ENCODE measurements at regions not wholly inside any gene's neighbourhood (a gene's known extent, or its start where the extent isn't known, plus 50 kb on each side); places are given as distances from the start of the nearest gene placed in this dataset.

DNA sequence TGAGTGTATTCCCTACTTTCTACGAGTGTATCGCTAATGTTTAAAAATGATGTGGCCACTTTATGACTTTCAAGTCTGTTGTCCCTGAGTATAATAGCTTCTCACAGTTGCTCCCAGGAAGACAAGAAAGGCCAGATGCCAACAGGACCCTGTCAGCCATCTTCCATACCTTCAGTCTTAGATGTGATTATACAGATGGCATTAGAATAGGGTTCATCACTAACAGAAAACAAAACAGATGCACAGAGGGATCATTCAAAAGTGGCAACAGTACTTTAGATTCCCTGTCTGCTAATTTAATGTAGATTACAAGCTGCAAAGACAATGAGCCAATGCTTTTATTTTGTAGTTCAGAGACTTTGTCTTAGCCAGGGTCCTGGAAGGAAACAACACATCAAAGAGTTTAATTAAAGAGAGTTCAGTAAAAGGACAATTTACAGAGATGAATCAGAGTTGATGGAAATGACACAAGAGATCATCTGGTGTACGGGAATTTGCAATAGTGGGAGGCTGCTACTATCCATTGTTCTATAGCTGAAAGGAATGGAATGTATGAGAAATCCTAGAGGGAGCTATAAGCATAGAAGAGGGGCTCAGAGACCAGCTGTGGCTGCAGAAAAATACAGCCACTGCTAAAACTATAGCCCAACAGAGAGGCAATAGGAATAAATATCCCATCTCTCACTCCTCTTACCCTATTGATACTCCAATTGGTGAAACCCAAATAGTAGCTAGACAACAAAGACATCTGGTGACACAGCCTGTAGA, 393.7 kb upstream of the SMC2 start:
- no peaks in the 10 kb centered on the region for H3K27me3 Mint-ChIP-seq (ENCODE audit: insufficient read depth)

DNA sequence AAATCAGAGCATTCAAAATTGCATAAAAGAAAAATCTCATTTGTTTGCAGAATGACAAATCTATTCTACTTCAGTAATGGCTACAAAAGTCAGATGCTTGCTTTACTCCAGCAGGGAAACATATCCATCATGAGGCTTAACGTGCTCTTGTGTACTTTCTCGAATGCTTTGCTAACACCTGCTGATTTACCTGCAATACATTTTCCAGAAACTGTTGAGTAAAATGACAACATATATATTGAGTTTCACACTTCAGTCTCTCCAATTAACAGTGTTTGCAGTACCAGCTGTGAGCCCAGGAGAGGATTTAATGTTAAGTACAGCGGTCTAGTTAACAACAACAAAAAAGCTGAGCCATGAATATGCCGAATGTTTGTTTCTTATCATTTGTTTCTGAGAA, 391.5 kb upstream of the SMC2 start:
- intact Hi-C loops (cut with micrococcal nuclease), result no loop called here
- Mint-ChIP-seq H3K27me3 (ENCODE audit: insufficient read depth) (no peaks in the 10 kb centered on the region), H3K4me3 (no peak overlapping the region), H3K9me3 (no peaks in the 10 kb centered on the region), H3K36me3 (ENCODE audit: low read depth) (no peaks in the 10 kb centered on the region), H3K27ac (no peak overlapping the region), H3K4me1 (ENCODE audit: low read depth) (no peaks in the 10 kb centered on the region)
- no peak for DNase-seq (ENCODE audit: low spot score)

More for the DNA sequence above, 393.7 kb upstream of the SMC2 start:
- DNase-seq (ENCODE audit: low spot score), result no peak
- intact Hi-C loops (cut with micrococcal nuclease), result no loop called here
- Mint-ChIP-seq H3K4me1 (ENCODE audit: low read depth) (no peaks in the 10 kb centered on the region), H3K27ac (no peak overlapping the region), H3K36me3 (ENCODE audit: low read depth) (no peaks in the 10 kb centered on the region), H3K9me3 (no peaks in the 10 kb centered on the region), H3K4me3 (no peak overlapping the region)

DNA sequence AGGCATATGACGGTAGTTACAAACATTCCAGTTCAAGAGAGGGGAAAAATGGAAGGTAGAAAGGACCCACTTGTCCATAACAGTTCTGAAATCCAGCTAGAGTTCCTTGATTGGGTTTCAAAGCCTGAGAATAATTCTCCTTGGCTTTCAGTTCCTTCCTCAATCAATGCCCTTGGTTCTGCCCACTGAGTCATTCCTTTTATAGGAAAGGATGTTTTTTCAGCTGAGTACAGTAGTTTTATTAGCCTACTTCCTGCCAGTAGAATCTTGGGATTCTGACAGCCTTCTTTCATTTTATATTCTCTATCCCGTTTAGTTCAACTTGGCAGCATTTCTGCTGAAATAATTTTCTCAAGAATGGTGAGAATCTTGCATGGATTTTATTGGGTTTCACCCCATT, 386.9 kb upstream of the SMC2 start:
- H3K36me3 Mint-ChIP-seq (ENCODE audit: low read depth), result no peaks in the 10 kb centered on the region
- no peak overlapping the region for H3K4me3 Mint-ChIP-seq
- H3K27me3 Mint-ChIP-seq (ENCODE audit: insufficient read depth), result no peaks in the 10 kb centered on the region
- no peaks in the 10 kb centered on the region for H3K4me1 Mint-ChIP-seq (ENCODE audit: low read depth)
- no peak for DNase-seq (ENCODE audit: low spot score)
- H3K9me3 Mint-ChIP-seq, result peaks cover 4% of the 10 kb centered on the region
- intact Hi-C loops (cut with micrococcal nuclease), result no loop called here
- H3K27ac Mint-ChIP-seq, result no peak overlapping the region

DNA sequence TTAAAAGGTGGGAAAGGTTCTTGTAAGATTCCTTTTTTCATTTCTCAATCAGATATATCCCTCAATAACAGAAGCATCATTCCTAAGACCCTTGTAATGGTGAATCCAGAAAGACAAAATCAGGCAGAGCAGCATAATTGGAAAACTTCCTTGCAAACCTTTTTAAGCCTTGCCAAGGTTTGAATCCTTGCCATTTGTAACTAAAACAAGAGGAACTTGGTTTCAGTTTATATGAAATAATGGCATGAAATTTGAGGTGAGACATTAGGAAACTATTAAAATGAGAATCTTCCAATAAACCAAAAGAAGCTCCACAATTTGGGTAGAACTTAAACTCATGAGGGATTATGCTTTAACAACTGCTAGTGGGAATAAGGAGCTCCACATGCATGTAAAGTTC, 384.7 kb upstream of the SMC2 start:
- Mint-ChIP-seq H3K27me3 (ENCODE audit: insufficient read depth) (no peaks in the 10 kb centered on the region), H3K27ac (no peak overlapping the region), H3K4me1 (ENCODE audit: low read depth) (no peaks in the 10 kb centered on the region), H3K9me3 (peaks cover 4% of the 10 kb centered on the region), H3K4me3 (no peak overlapping the region), H3K36me3 (ENCODE audit: low read depth) (no peaks in the 10 kb centered on the region)
- intact Hi-C loops (cut with micrococcal nuclease), result no loop called here
- DNase-seq (ENCODE audit: low spot score), result no peak

DNA sequence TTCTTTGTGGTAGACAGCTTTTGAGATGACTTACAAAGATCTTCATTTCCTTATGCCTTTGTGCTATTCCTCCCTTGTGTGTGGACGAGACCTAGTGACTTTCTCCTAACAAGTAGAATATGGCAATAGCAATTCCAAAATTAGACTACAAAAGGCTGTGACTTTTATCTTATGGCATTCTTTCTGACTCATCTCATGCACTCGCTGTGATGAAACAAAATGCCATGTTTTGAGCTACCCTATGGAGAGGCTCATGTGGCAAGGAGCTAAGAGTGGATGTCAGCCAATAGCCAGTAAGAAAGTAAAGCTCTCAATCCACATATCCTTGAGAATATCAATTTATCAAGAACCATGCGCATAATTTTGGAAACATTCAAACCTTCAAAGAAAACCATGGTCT, 380.5 kb upstream of the SMC2 start:
- H3K27me3 Mint-ChIP-seq (ENCODE audit: insufficient read depth), result no peaks in the 10 kb centered on the region
- H3K9me3 Mint-ChIP-seq, result peaks cover 8% of the 10 kb centered on the region
- H3K4me1 Mint-ChIP-seq (ENCODE audit: low read depth), result no peaks in the 10 kb centered on the region
- no peak overlapping the region for H3K4me3 Mint-ChIP-seq
- no peak for DNase-seq (ENCODE audit: low spot score)
- no peak overlapping the region for H3K27ac Mint-ChIP-seq
- H3K36me3 Mint-ChIP-seq (ENCODE audit: low read depth), result no peaks in the 10 kb centered on the region
- intact Hi-C loops (cut with micrococcal nuclease), result no loop called here

DNA sequence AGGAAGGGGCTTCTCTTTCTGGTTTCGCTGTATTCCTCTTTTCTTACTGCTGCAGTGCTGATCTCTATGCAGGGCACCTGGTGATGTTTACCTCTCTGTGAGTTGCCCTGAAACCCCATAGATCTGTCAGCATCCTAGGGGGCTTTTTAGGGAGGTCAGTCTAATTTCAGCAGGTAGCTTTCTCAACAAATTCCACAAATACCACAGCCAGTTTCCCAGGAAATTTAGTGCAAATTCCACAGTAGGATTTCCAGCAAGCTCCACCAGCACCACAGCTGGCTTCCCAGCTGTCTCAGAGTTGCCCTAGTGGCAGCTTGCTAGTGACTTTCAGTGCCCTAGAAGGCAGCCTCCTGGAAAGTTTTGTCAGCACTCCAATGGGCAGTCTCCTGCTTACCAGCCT, 379.1 kb upstream of the SMC2 start:
- H3K4me1 Mint-ChIP-seq (ENCODE audit: low read depth), result no peaks in the 10 kb centered on the region
- no peak overlapping the region for H3K27ac Mint-ChIP-seq
- H3K27me3 Mint-ChIP-seq (ENCODE audit: insufficient read depth), result no peaks in the 10 kb centered on the region
- no peak for DNase-seq (ENCODE audit: low spot score)
- no peaks in the 10 kb centered on the region for H3K36me3 Mint-ChIP-seq (ENCODE audit: low read depth)
- intact Hi-C loops (cut with micrococcal nuclease), result no loop called here
- H3K9me3 Mint-ChIP-seq, result peaks cover 8% of the 10 kb centered on the region
- H3K4me3 Mint-ChIP-seq, result no peak overlapping the region

DNA sequence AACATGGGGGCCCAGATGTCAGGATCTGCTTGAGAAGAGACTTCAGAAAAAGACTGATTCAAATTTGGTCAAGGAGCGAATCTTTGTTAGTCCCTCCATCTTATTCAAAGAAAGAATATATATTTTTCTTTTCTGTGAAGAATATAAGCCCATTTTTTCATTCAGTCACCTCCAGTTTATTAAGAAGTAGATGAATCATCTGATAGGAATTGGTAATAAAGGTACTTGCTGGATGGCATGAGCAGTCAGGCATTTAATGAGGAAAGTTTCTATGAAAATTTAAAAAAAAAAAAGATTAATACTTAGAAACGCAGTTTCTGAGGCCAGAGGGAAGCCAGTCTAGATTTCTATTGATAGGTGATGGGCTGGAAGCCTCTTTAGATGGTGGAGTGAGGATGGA, 373.1 kb upstream of the SMC2 start:
- intact Hi-C loops (cut with micrococcal nuclease), result no loop called here
- no peaks in the 10 kb centered on the region for H3K36me3 Mint-ChIP-seq (ENCODE audit: low read depth)
- H3K4me1 Mint-ChIP-seq (ENCODE audit: low read depth), result no peaks in the 10 kb centered on the region
- no peak overlapping the region for H3K27ac Mint-ChIP-seq
- no peaks in the 10 kb centered on the region for H3K27me3 Mint-ChIP-seq (ENCODE audit: insufficient read depth)
- no peak overlapping the region for H3K4me3 Mint-ChIP-seq
- H3K9me3 Mint-ChIP-seq, result peaks cover 3% of the 10 kb centered on the region
- no peak for DNase-seq (ENCODE audit: low spot score)

DNA sequence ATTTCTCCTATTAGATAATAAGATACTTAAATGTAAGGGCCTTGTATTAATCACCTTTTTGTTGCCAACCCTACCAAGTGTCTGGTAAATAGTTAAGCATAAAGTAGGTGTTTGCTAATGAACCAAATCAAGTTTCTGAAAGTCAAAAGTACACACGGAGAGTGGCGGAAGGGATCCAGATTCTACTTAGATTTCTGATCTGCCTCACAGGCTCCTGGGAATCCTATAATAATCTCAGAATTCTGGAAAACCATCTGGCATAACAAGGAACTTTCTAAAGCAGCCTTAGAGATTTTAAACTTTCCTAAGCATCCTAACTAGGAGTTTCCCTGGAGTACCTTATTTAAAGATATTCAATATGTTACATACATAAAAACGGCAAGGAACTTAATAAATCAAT, 363.2 kb upstream of the SMC2 start:
- Mint-ChIP-seq H3K4me1 (ENCODE audit: low read depth) (no peaks in the 10 kb centered on the region), H3K27me3 (ENCODE audit: insufficient read depth) (no peaks in the 10 kb centered on the region)

DNA sequence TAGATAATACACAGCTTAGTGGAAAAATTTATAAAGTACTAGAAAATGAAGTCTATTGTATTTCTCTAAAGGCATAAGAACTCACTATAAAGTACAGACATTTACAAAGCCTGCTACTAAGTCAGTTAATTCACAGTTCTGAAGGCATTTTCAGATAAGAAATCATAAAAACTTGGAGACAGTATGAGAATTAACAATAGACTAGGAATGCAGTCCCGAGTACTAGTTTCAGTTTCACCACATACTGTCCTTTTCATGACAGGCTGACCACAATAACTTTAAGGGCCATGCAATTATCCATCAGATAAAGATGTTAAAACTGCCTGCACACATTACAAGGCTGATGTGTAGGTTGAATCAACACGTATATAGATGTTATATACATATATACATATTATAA, 362.6 kb upstream of the SMC2 start:
- intact Hi-C loops (cut with micrococcal nuclease), result no loop called here
- Mint-ChIP-seq H3K27me3 (ENCODE audit: insufficient read depth) (no peaks in the 10 kb centered on the region), H3K9me3 (no peaks in the 10 kb centered on the region), H3K36me3 (ENCODE audit: low read depth) (no peaks in the 10 kb centered on the region), H3K4me1 (ENCODE audit: low read depth) (no peaks in the 10 kb centered on the region), H3K27ac (no peak overlapping the region), H3K4me3 (no peak overlapping the region)
- no peak for DNase-seq (ENCODE audit: low spot score)

More for the DNA sequence above, 363.2 kb upstream of the SMC2 start:
- intact Hi-C loops (cut with micrococcal nuclease), result no loop called here
- no peak for DNase-seq (ENCODE audit: low spot score)
- Mint-ChIP-seq H3K9me3 (no peaks in the 10 kb centered on the region), H3K4me3 (no peak overlapping the region), H3K27ac (no peak overlapping the region), H3K36me3 (ENCODE audit: low read depth) (no peaks in the 10 kb centered on the region)

DNA sequence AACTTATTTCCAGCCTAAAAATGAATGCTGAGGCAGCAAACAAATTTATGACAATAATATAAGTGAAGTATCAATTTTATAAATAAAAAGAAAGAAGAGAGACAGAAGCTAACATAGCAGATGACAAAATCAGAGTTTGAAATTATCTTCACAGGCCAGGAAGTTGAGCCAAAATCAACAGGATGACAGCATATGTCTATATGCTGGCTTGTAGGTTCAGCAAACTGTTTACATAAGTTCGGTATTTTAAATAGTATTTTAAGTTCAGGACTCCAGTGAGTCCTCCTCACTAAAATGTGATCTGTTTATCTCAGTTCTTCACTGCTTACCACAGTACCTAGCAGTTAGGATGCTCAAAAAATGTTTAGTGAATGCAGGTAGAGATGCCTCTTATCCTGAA, 359.6 kb upstream of the SMC2 start:
- Mint-ChIP-seq H3K27me3 (ENCODE audit: insufficient read depth) (no peaks in the 10 kb centered on the region), H3K4me1 (ENCODE audit: low read depth) (no peaks in the 10 kb centered on the region), H3K36me3 (ENCODE audit: low read depth) (no peaks in the 10 kb centered on the region), H3K4me3 (no peak overlapping the region), H3K9me3 (no peaks in the 10 kb centered on the region), H3K27ac (no peak overlapping the region)
- no peak for DNase-seq (ENCODE audit: low spot score)
- intact Hi-C loops (cut with micrococcal nuclease), result no loop called here

DNA sequence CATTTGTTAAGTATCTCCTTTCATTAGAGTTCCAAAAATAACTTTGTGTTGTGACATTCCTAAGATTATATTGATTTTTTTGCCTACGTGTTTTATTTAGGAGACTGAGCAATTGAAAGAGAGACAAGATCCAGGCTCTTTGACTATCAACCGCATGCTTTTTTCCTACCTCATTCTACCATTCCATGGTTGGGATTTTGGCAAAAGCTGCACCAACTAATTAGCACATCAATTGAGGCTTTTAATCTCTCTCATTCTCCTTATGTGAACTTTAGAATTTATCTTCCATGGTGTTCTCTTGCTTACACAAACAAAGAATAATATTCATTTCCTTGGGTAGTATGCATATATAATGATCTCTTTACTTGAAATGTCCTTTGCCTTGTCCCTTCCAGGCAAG, 338.7 kb upstream of the SMC2 start:
- intact Hi-C loops (cut with micrococcal nuclease), result no loop called here
- no peak for DNase-seq (ENCODE audit: low spot score)
- H3K27ac Mint-ChIP-seq, result no peak overlapping the region
- H3K4me3 Mint-ChIP-seq, result no peak overlapping the region
- no peaks in the 10 kb centered on the region for H3K36me3 Mint-ChIP-seq (ENCODE audit: low read depth)
- no peaks in the 10 kb centered on the region for H3K4me1 Mint-ChIP-seq (ENCODE audit: low read depth)
- peaks cover 1% of the 10 kb centered on the region for H3K27me3 Mint-ChIP-seq (ENCODE audit: insufficient read depth)
- no peaks in the 10 kb centered on the region for H3K9me3 Mint-ChIP-seq

DNA sequence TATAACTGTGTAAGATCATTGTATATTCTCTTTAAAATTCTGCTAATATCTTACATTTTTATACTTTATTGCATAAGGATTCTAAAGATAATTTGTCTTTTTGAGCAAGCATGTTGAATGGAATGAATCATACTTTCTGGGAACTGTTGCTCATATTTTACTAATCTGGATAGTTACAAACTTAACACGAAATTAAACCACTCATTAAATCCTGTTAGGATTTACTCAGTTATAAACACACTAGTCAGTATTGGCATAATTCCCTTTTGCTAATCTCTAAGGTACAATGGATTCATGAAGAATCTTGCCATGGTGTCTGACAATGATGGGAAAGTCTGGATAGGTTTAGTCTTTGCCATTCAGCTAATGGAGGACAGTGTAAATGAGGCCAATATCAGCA, 338.1 kb upstream of the SMC2 start:
- DNase-seq (ENCODE audit: low spot score), result no peak
- Mint-ChIP-seq H3K27me3 (ENCODE audit: insufficient read depth) (peaks cover 1% of the 10 kb centered on the region), H3K36me3 (ENCODE audit: low read depth) (no peaks in the 10 kb centered on the region), H3K27ac (no peak overlapping the region), H3K4me3 (no peak overlapping the region), H3K9me3 (no peaks in the 10 kb centered on the region), H3K4me1 (ENCODE audit: low read depth) (no peaks in the 10 kb centered on the region)
- intact Hi-C loops (cut with micrococcal nuclease), result no loop called here

DNA sequence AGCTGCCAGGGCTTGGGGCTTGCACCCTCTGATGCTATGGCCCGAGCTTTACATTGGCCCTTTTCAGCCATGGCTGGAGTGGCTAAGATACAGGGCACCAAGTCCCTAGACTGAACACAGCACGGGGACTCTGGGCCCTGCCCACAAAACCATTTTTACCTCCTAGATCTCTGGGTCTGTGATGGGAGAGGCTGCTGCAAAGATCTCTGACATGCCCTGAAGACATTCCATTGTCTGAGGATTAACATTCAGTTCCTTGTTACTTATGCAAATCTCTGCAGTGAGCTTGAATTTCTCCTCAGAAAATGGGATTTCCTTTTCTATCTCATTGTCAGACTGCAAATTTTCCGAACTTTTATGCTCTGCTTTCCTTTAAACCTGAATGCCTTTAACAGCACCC, 337.0 kb upstream of the SMC2 start:
- Mint-ChIP-seq H3K27ac (no peak overlapping the region), H3K4me1 (ENCODE audit: low read depth) (no peaks in the 10 kb centered on the region), H3K27me3 (ENCODE audit: insufficient read depth) (peaks cover 1% of the 10 kb centered on the region), H3K9me3 (no peaks in the 10 kb centered on the region), H3K4me3 (no peak overlapping the region), H3K36me3 (ENCODE audit: low read depth) (no peaks in the 10 kb centered on the region)
- intact Hi-C loops (cut with micrococcal nuclease), result no loop called here
- DNase-seq (ENCODE audit: low spot score), result no peak

DNA sequence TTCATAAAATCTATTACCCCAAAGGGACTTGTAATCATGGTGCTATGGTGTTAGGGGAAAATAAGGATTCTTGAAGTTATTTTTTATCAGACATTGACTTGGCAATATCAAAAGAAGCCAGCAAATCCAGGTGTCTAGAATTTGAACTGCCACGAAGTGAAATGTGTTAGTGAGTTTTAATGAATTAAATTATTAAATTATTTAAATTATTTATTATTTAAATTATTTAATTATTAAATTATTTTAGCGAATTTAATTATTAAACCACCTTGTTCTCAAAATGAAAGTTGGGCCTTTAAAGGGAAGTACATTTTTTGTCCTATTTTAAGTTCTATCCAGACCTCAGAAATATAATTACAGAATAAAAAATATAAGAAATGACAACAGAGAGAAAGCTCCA, 332.6 kb upstream of the SMC2 start:
- H3K27ac Mint-ChIP-seq, result no peak overlapping the region
- no peak for DNase-seq (ENCODE audit: low spot score)
- no peaks in the 10 kb centered on the region for H3K36me3 Mint-ChIP-seq (ENCODE audit: low read depth)
- no peak overlapping the region for H3K4me3 Mint-ChIP-seq
- intact Hi-C loops (cut with micrococcal nuclease), result no loop called here
- no peaks in the 10 kb centered on the region for H3K27me3 Mint-ChIP-seq (ENCODE audit: insufficient read depth)
- H3K4me1 Mint-ChIP-seq (ENCODE audit: low read depth), result no peaks in the 10 kb centered on the region
- H3K9me3 Mint-ChIP-seq, result no peaks in the 10 kb centered on the region

Measured in activated T-helper 1 cell treated with anti-CD3 and anti-CD28 coated beads, Interleukin-12 subunit alpha, Interleukin-12 subunit beta, Interleukin-2, Interleukin-4 antibody, amounts not matched to agents 30 ng/mL and 10 ng/mL and 1 ng/mL, durations not matched to agents 14 hours and 24 hours and 36 hours (primary cell).